Osteoblast (primary cell): ENCODE measurements at regions not wholly inside any gene's neighbourhood (a gene's known extent, or its start where the extent isn't known, plus 50 kb on each side); places are given as distances from the start of the nearest gene placed in this dataset.

Source experiments
- DNase-seq: peaks from one replicate; pipeline ENCODE4 v3.0.0; 2011; ENCODE audit warnings: low spot score, mixed read lengths; ENCODE audit not compliant: insufficient read length; ENCODE audit errors: missing footprints
- H2AFZ ChIP-seq: 2 replicates; pipeline ENCODE4 v1.6.0; 2011; ENCODE audit warnings: mild to moderate bottlenecking, low read length
- H3K27ac ChIP-seq: 2 replicates; pipeline ENCODE4 v1.5.1; 2011; ENCODE audit warnings: mild to moderate bottlenecking, low read depth, low read length, moderate library complexity
- H3K27me3 ChIP-seq: 2 replicates; pipeline ENCODE4 v1.6.0; 2012; ENCODE audit warnings: mild to moderate bottlenecking, control low read depth, inconsistent platforms, low read length, moderate library complexity; ENCODE audit not compliant: insufficient read depth
- H3K36me3 ChIP-seq: 2 replicates; pipeline ENCODE4 v1.5.1; 2011; ENCODE audit warnings: mild to moderate bottlenecking, low read length, control low read depth, moderate library complexity; ENCODE audit not compliant: insufficient read depth
- H3K4me1 ChIP-seq: 2 replicates; pipeline ENCODE4 v1.5.1; 2011; ENCODE audit warnings: mild to moderate bottlenecking, low read length, control low read depth, moderate library complexity; ENCODE audit not compliant: insufficient read depth
- H3K4me2 ChIP-seq: 2 replicates; pipeline ENCODE4 v1.6.0; 2011; ENCODE audit warnings: mild to moderate bottlenecking, low read length; ENCODE audit not compliant: insufficient read depth
- H3K4me3 ChIP-seq: fragments of 200-600 bp; sonication (generic); 3 replicates; pipeline ENCODE4 v1.5.1; 2012; ENCODE audit warnings: mild to moderate bottlenecking, low read length, inconsistent platforms; ENCODE audit not compliant: insufficient read depth
- H3K79me2 ChIP-seq: 2 replicates; pipeline ENCODE4 v1.6.0; 2012; ENCODE audit warnings: mild to moderate bottlenecking, low read length, control low read depth, inconsistent platforms; ENCODE audit not compliant: insufficient read depth
- H3K9me3 ChIP-seq: 2 replicates; pipeline ENCODE4 v1.5.1; 2011; ENCODE audit warnings: low read depth, low read length, control low read depth
- H4K20me1 ChIP-seq: 2 replicates; pipeline ENCODE4 v1.6.0; 2012; ENCODE audit warnings: mild to moderate bottlenecking, low read length, control low read depth; ENCODE audit not compliant: insufficient read depth
- TF ChIP-seq, protein P1 (sequence below): IDR thresholded peaks from 2 replicates; pipeline ENCODE4 v1.5.1; 2011; ENCODE audit warnings: mild to moderate bottlenecking, low read depth, low read length, moderate library complexity; ENCODE audit errors: extremely low read depth

- Histone ChIP-seq H2AFZ (no peak overlapping the region), H3K9me3 (peaks cover 3% of the 10 kb centered on the region), H3K36me3 (no peaks in the 10 kb centered on the region), H3K79me2 (no peaks in the 10 kb centered on the region), H3K27me3 (no peaks in the 10 kb centered on the region), H3K27ac (no peak overlapping the region), H4K20me1 (no peaks in the 10 kb centered on the region), H3K4me2 (no peak overlapping the region), H3K4me3 (no peak overlapping the region), H3K4me1 (no peaks in the 10 kb centered on the region)
- TF ChIP-seq, protein P1, sequence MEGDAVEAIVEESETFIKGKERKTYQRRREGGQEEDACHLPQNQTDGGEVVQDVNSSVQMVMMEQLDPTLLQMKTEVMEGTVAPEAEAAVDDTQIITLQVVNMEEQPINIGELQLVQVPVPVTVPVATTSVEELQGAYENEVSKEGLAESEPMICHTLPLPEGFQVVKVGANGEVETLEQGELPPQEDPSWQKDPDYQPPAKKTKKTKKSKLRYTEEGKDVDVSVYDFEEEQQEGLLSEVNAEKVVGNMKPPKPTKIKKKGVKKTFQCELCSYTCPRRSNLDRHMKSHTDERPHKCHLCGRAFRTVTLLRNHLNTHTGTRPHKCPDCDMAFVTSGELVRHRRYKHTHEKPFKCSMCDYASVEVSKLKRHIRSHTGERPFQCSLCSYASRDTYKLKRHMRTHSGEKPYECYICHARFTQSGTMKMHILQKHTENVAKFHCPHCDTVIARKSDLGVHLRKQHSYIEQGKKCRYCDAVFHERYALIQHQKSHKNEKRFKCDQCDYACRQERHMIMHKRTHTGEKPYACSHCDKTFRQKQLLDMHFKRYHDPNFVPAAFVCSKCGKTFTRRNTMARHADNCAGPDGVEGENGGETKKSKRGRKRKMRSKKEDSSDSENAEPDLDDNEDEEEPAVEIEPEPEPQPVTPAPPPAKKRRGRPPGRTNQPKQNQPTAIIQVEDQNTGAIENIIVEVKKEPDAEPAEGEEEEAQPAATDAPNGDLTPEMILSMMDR: no peak
- DNase-seq: no peak
These were observed 160.5 kb upstream of the NDST3 start for GRCh38 chr4:117873779-117874178.

DNA sequence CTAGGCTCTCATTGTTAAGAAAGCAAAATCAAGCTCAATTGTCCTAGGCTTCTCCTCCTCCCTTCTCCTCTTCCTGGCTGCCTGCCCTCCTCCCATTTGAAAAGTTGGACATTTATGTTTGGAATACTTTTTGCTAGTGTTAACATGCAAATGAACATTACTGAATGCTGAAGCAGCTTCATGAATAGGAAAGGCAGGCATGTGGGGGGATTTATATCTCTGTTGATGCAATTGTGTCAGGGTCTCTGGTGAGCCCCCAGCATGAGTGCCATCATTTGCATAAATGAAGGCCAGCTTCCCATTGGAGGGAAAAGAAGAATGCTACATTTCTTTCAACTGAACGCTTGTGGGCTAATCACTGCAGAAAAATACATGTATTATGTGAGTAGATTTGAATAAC lies 160.1 kb upstream of the NDST3 start:
- Histone ChIP-seq H3K4me1 (no peaks in the 10 kb centered on the region), H2AFZ (no peak overlapping the region), H3K27ac (no peak overlapping the region), H3K4me2 (no peak overlapping the region), H3K36me3 (no peaks in the 10 kb centered on the region), H3K9me3 (peaks cover 3% of the 10 kb centered on the region), H3K27me3 (no peaks in the 10 kb centered on the region), H4K20me1 (no peaks in the 10 kb centered on the region), H3K4me3 (no peak overlapping the region), H3K79me2 (no peaks in the 10 kb centered on the region)
- TF ChIP-seq, protein P1: no peak
- no peak for DNase-seq

GRCh38 chr4:117889978-117890377 lies 144.3 kb upstream of the NDST3 start:
- Histone ChIP-seq H4K20me1 (no peaks in the 10 kb centered on the region), H2AFZ (no peak overlapping the region), H3K79me2 (no peaks in the 10 kb centered on the region), H3K4me3 (no peak overlapping the region), H3K9me3 (no peaks in the 10 kb centered on the region), H3K36me3 (no peaks in the 10 kb centered on the region), H3K4me1 (no peaks in the 10 kb centered on the region), H3K4me2 (no peak overlapping the region), H3K27ac (no peak overlapping the region), H3K27me3 (no peaks in the 10 kb centered on the region)
- TF ChIP-seq, protein P1: no peak
- DNase-seq: no peak

- Histone ChIP-seq H3K27me3 (no peaks in the 10 kb centered on the region), H2AFZ (no peak overlapping the region), H3K79me2 (no peaks in the 10 kb centered on the region), H3K9me3 (no peaks in the 10 kb centered on the region), H3K36me3 (no peaks in the 10 kb centered on the region), H3K4me2 (no peak overlapping the region), H4K20me1 (no peaks in the 10 kb centered on the region), H3K4me3 (no peak overlapping the region), H3K4me1 (no peaks in the 10 kb centered on the region), H3K27ac (no peak overlapping the region)
- TF ChIP-seq, protein P1: no peak
- DNase-seq: no peak
These were observed 141.1 kb upstream of the NDST3 start for GRCh38 chr4:117893207-117893606.
